Lower leg skin (tissue), 4 donors: ENCODE measurements at regions not wholly inside any gene's neighbourhood (a gene's known extent, or its start where the extent isn't known, plus 50 kb on each side); places are given as distances from the start of the nearest gene placed in this dataset.

ENCODE experiments used
- DNase-seq, 2 donors: peaks; one replicate each; pipeline ENCODE4 v3.0.0-alpha.2; 2019; ENCODE audit warnings: low spot score in 2 of 2
- H3K4me3 ChIP-seq: fragments of 200-600 bp; sonication (generic); 2 replicates; pipeline ENCODE4 v1.5.1; 2017; ENCODE audit warnings: mild to moderate bottlenecking, low read depth; ENCODE audit not compliant: poor library complexity, severe bottlenecking
- POLR2A ChIP-seq, 2 donors: fragments of 450-650 bp; IDR thresholded peaks; one replicate each; pipeline ENCODE4 v1.6.1; 2016 to 2017; ENCODE audit warnings: antibody characterized with exemption in 2 of 2, mild to moderate bottlenecking in 1 of 2, moderate library complexity in 1 of 2
- WGBS, 2 donors: methylation state at CpG; one replicate each; pipeline ENCODE4 v1.1.5; 2018; 5-methylcytosine and 5-hydroxymethylcytosine counted together
- intact Hi-C: fragments of 100-400 bp; cut with DNase I; formaldehyde crosslinking; loops from one replicate; pipeline ENCODE4 v1.15.0; 2023; ENCODE audit warnings: low total_unique reads
- TF ChIP-seq, protein P1 (sequence below), 3 donors: fragments of 450-650 bp; IDR thresholded peaks; one replicate each; pipeline ENCODE4 v1.5.1; 2016; ENCODE audit warnings: antibody characterized with exemption in 3 of 3, mild to moderate bottlenecking in 3 of 3, moderate library complexity in 2 of 3

GRCh38 chrX:20479896-20480295, 213.2 kb upstream of the RPS6KA3 start:
- H3K4me3 ChIP-seq = no peak overlapping the region
- DNase-seq = no peak
- intact Hi-C loops = no loop called here
- TF ChIP-seq POLR2A (IDR thresholded peaks at IDR 0.05) = no peak
- TF ChIP-seq, protein P1, sequence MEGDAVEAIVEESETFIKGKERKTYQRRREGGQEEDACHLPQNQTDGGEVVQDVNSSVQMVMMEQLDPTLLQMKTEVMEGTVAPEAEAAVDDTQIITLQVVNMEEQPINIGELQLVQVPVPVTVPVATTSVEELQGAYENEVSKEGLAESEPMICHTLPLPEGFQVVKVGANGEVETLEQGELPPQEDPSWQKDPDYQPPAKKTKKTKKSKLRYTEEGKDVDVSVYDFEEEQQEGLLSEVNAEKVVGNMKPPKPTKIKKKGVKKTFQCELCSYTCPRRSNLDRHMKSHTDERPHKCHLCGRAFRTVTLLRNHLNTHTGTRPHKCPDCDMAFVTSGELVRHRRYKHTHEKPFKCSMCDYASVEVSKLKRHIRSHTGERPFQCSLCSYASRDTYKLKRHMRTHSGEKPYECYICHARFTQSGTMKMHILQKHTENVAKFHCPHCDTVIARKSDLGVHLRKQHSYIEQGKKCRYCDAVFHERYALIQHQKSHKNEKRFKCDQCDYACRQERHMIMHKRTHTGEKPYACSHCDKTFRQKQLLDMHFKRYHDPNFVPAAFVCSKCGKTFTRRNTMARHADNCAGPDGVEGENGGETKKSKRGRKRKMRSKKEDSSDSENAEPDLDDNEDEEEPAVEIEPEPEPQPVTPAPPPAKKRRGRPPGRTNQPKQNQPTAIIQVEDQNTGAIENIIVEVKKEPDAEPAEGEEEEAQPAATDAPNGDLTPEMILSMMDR (IDR thresholded peaks at IDR 0.05) = no peak
- WGBS, 2 donors = 74 to 77% methylated on average over 4 of the region's 4 CpGs

DNA sequence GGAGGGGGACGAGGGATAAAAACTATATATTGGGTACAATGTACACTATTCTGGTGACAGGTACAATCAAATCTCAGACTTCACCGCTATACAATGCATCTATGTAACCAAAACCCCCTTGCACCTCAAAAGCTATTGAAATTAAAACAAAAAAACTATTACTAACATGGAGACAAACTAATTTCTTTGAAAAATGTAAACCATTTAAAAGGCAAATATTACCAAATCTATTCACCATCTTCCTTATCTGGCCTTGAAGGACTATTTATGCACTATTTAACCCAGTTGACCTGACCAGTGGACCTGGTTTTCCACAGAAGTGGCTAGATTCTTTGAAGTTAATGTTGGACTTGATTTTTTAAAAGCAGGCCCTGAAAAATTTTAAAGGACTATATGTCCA, 212.3 kb upstream of the RPS6KA3 start:
- TF ChIP-seq POLR2A (IDR thresholded peaks at IDR 0.05) = no peak
- TF ChIP-seq, protein P1 (IDR thresholded peaks at IDR 0.05) = no peak
- no peak overlapping the region for H3K4me3 ChIP-seq
- intact Hi-C loops = no loop called here
- DNase-seq = no peak
- 66 to 94% methylated on average over 2 of the region's 2 CpGs for WGBS, 2 donors

GRCh38 chrX:20477836-20478524, 211.3 kb upstream of the RPS6KA3 start:
- intact Hi-C loops = no loop called here
- DNase-seq = no peak

DNA sequence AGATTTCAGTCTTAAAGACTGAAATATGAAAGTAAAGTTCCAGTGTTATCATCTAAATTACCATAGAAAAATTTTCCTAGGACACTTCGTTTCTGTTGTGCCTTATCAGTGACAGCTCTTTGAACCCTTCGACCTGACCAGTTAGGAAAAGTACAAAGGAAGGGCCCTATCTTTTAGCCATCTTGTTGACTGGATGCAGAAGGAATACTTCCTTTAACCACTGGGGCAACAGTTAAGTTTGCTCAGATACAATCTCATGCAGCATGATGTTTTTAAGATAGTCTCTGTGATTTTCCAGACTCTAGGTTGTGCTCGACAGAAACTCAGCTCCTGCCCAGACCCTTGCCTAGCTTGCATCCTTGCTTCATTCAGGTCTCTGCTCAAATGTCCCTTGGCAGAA, 210.5 kb upstream of the RPS6KA3 start:
- DNase-seq = no peak

More at GRCh38 chrX:20477836-20478524, 211.3 kb upstream of the RPS6KA3 start:
- no peak overlapping the region for H3K4me3 ChIP-seq
- WGBS, 2 donors = 68 to 71% methylated on average over 8 of the region's 8 CpGs
- TF ChIP-seq POLR2A (IDR thresholded peaks at IDR 0.05) = no peak
- TF ChIP-seq, protein P1 (IDR thresholded peaks at IDR 0.05) = no peak

GRCh38 chrX:20472620-20473258, 206.0 kb upstream of the RPS6KA3 start:
- no peak overlapping the region for H3K4me3 ChIP-seq
- TF ChIP-seq, protein P1 (IDR thresholded peaks at IDR 0.05) = no peak
- TF ChIP-seq POLR2A (IDR thresholded peaks at IDR 0.05) = no peak
- no peak for DNase-seq
- intact Hi-C loops = no loop called here
- 70 to 77% methylated on average over 4 of the region's 4 CpGs for WGBS, 2 donors

More for the DNA sequence above, 210.5 kb upstream of the RPS6KA3 start:
- TF ChIP-seq, protein P1 (IDR thresholded peaks at IDR 0.05) = no peak
- no peak for TF ChIP-seq POLR2A (IDR thresholded peaks at IDR 0.05)
- intact Hi-C loops = no loop called here
- H3K4me3 ChIP-seq = no peak overlapping the region
- WGBS, 2 donors = 56 to 72% methylated on average over 3 of the region's 3 CpGs
